Liver (tissue), 8 donors: ENCODE measurements at regions not wholly inside any gene's neighbourhood (a gene's known extent, or its start where the extent isn't known, plus 50 kb on each side); places are given as distances from the start of the nearest gene placed in this dataset.

Experiments used
- DNase-seq: peaks from one replicate; pipeline ENCODE4 v3.0.0-alpha.2; 2017; ENCODE audit warnings: low spot score
- H3K27ac ChIP-seq, 2 donors: one replicate each; pipeline ENCODE4 v1.7.0; 2013; ENCODE audit warnings: inconsistent platforms in 2 of 2, low read length in 2 of 2, control low read depth in 1 of 2, low read depth in 1 of 2, mild to moderate bottlenecking in 1 of 2
- H3K27me3 ChIP-seq, 4 donors: one replicate each; pipeline versions ENCODE4 v1.6.1 to v1.7.0; 2013; ENCODE audit warnings: low read length in 3 of 4, inconsistent platforms in 1 of 4, mild to moderate bottlenecking in 1 of 4, moderate library complexity in 1 of 4; ENCODE audit not compliant: control insufficient read depth in 4 of 4, insufficient read depth in 4 of 4
- H3K36me3 ChIP-seq, 4 donors: one replicate each; pipeline versions ENCODE4 v1.6.1 to v1.7.0; 2013; ENCODE audit warnings: low read length in 3 of 4, mild to moderate bottlenecking in 3 of 4, low read depth in 1 of 4, moderate library complexity in 1 of 4; ENCODE audit not compliant: control insufficient read depth in 4 of 4, insufficient read depth in 3 of 4
- H3K4me1 ChIP-seq, 4 donors: one replicate each; pipeline versions ENCODE4 v1.6.1 to v1.7.0; 2013; ENCODE audit warnings: low read length in 3 of 4, mild to moderate bottlenecking in 3 of 4, moderate library complexity in 1 of 4; ENCODE audit not compliant: control insufficient read depth in 4 of 4, insufficient read depth in 4 of 4
- H3K4me3 ChIP-seq, 3 donors: one replicate each; pipeline versions ENCODE4 v1.6.1 to v1.7.0; 2013; ENCODE audit warnings: low read length in 3 of 3, control low read depth in 1 of 3, low read depth in 1 of 3, mild to moderate bottlenecking in 1 of 3
- H3K9ac ChIP-seq, 2 donors: one replicate each; pipeline ENCODE4 v1.7.0; 2013; ENCODE audit warnings: low read length in 2 of 2, mild to moderate bottlenecking in 2 of 2, moderate library complexity in 2 of 2, control low read depth in 1 of 2, low read depth in 1 of 2
- H3K9me3 ChIP-seq, 4 donors: one replicate each; pipeline versions ENCODE4 v1.6.1 to v1.7.0; 2013; ENCODE audit warnings: low read length in 3 of 4; ENCODE audit not compliant: control insufficient read depth in 4 of 4
- ATF3 ChIP-seq: IDR thresholded peaks from 2 replicates; pipeline ENCODE4 v1.6.1; 2016; ENCODE audit warnings: antibody characterized with exemption
- EGR1 ChIP-seq, 2 donors: IDR thresholded peaks; 2 replicates each; pipeline ENCODE4 v1.6.1; 2016 to 2018; ENCODE audit warnings: antibody characterized with exemption in 2 of 2, low read depth in 2 of 2
- FOXA2 ChIP-seq: IDR thresholded peaks from 2 replicates; pipeline ENCODE4 v1.6.1; 2016; ENCODE audit warnings: antibody characterized with exemption
- GABPA ChIP-seq, 2 donors: IDR thresholded peaks in 1 of 2; conservative IDR thresholded peaks in 1 of 2; 2 replicates each; pipeline ENCODE4 v1.6.1; 2016; ENCODE audit warnings: antibody characterized with exemption in 2 of 2, mild to moderate bottlenecking in 1 of 2, moderate library complexity in 1 of 2
- HNF4G ChIP-seq: IDR thresholded peaks from 2 replicates; pipeline ENCODE4 v1.6.1; 2016; ENCODE audit warnings: antibody characterized with exemption
- JUND ChIP-seq, 2 donors: IDR thresholded peaks; 2 replicates each; pipeline ENCODE4 v1.6.1; 2016; ENCODE audit warnings: antibody characterized with exemption in 2 of 2
- MAX ChIP-seq: IDR thresholded peaks from 2 replicates; pipeline ENCODE4 v1.6.1; 2016; ENCODE audit warnings: antibody characterized with exemption
- NR2F2 ChIP-seq: IDR thresholded peaks from 2 replicates; pipeline ENCODE4 v1.6.1; 2016; ENCODE audit warnings: antibody characterized with exemption
- RXRA ChIP-seq, 2 donors: IDR thresholded peaks; 2 replicates each; pipeline ENCODE4 v1.6.1; 2017 to 2018; ENCODE audit warnings: antibody characterized with exemption in 2 of 2, mild to moderate bottlenecking in 1 of 2
- SP1 ChIP-seq: IDR thresholded peaks from 2 replicates; pipeline ENCODE4 v1.6.1; 2018; ENCODE audit warnings: antibody characterized with exemption, mild to moderate bottlenecking
- TAF1 ChIP-seq: conservative IDR thresholded peaks from 2 replicates; pipeline ENCODE4 v1.6.1; 2016; ENCODE audit warnings: antibody characterized with exemption, mild to moderate bottlenecking
- YY1 ChIP-seq: IDR thresholded peaks from 2 replicates; pipeline ENCODE4 v1.6.1; 2016; ENCODE audit warnings: antibody characterized with exemption, mild to moderate bottlenecking
- WGBS: extraction: QIAGEN DNeasy Blood & Tissue Kit; methylation state at CpG from one replicate; pipeline ENCODE4 v1.1.7; 2013; 5-methylcytosine and 5-hydroxymethylcytosine counted together
- TF ChIP-seq, protein P1 (sequence below): fragments of 150-350 bp; IDR thresholded peaks from 2 replicates; pipeline ENCODE4 v1.5.1; 2017; ENCODE audit warnings: improper control_type of control experiment, low read depth, low read length; ENCODE audit not compliant: missing input control
- donor health status: healthy.
- donor health status: healthy.
- donor health status: healthy.
- donor health status: healthy.
- donor health status: healthy.

DNA sequence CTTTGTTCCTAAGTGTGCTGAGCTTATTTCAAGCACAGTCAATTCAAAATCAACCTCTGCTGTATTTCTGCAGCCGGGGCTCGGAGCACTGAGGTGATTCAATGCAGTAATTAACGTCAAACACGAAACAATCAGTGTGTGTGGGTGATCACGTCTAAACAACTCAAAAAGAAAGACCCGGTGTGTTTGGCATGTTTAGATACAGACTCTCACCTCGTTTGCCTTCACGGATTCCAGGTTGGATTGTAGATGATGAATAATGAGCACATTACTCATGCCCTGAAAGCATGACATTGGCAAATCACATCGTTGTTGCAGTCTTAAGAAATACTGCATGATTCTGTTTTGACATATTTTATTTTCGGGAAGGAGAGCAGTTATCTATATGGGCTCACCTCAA, 231.0 kb downstream of the QKI start:
- no peak for DNase-seq
- Histone ChIP-seq H3K36me3 (no peaks in the 10 kb centered on the region), H3K4me1 (no peaks in the 10 kb centered on the region), H3K27ac (no peak overlapping the region), H3K27me3 (no peaks in the 10 kb centered on the region), H3K9me3 (no peaks in the 10 kb centered on the region), H3K4me3 (no peak overlapping the region), H3K9ac (no peak overlapping the region)
- TF ChIP-seq EGR1 (IDR thresholded peaks at IDR 0.05; ENCODE audit: low read depth in 2 of 2) (no peak), YY1 (no peak)
- 90% methylated on average over 10 of the region's 10 CpGs for WGBS

- H3K27me3 ChIP-seq, result no peaks in the 10 kb centered on the region
- H3K9ac ChIP-seq, result no peak overlapping the region
- DNase-seq, result no peak
- WGBS, result 74% methylated on average over 3 of the region's 3 CpGs
- H3K4me1 ChIP-seq, result no peaks in the 10 kb centered on the region
- H3K27ac ChIP-seq, result no peak overlapping the region
- H3K36me3 ChIP-seq, result no peaks in the 10 kb centered on the region
- no peak for TF ChIP-seq JUND (IDR thresholded peaks at IDR 0.05)
- H3K9me3 ChIP-seq, result no peaks in the 10 kb centered on the region
- no peak overlapping the region for H3K4me3 ChIP-seq
Measured at GRCh38 chr6:163643866-163644265, 229.3 kb downstream of the QKI start.

GRCh38 chr6:163641706-163642105, 227.2 kb downstream of the QKI start:
- no peak for DNase-seq
- H3K4me3 ChIP-seq, result no peak overlapping the region

DNA sequence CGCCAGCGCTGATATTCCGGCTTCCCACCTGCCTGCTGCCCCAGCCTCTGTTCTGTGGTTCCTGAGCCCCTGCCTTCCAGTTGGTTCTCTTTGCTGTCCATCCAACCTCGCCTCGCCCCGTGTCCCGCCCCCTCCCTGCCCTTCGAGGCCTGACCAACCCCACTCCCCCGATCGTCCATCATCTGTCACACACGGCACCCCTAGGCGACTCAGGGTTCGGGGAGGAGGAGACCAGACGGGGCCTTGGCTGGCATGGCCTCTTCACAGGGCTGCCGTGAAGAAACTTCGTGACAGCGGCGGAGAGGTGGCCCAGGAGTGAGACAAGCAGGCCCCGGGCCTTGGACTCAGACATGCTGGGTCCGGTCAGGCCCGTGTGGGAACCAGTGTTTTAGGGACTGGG, 226.1 kb downstream of the QKI start:
- no peak for TF ChIP-seq FOXA2
- no peak for TF ChIP-seq HNF4G
- TF ChIP-seq GABPA (IDR thresholded peaks at IDR 0.05 in 1 of 2, conservative IDR thresholded peaks at IDR 0.05 in 1 of 2), result no peak
- TF ChIP-seq RXRA (IDR thresholded peaks at IDR 0.05), result no peak
- TF ChIP-seq JUND (IDR thresholded peaks at IDR 0.05), result no peak
- TF ChIP-seq, protein P1, sequence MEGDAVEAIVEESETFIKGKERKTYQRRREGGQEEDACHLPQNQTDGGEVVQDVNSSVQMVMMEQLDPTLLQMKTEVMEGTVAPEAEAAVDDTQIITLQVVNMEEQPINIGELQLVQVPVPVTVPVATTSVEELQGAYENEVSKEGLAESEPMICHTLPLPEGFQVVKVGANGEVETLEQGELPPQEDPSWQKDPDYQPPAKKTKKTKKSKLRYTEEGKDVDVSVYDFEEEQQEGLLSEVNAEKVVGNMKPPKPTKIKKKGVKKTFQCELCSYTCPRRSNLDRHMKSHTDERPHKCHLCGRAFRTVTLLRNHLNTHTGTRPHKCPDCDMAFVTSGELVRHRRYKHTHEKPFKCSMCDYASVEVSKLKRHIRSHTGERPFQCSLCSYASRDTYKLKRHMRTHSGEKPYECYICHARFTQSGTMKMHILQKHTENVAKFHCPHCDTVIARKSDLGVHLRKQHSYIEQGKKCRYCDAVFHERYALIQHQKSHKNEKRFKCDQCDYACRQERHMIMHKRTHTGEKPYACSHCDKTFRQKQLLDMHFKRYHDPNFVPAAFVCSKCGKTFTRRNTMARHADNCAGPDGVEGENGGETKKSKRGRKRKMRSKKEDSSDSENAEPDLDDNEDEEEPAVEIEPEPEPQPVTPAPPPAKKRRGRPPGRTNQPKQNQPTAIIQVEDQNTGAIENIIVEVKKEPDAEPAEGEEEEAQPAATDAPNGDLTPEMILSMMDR, result no peak
- TF ChIP-seq ATF3, result no peak
- no peak for TF ChIP-seq EGR1 (IDR thresholded peaks at IDR 0.05; ENCODE audit: low read depth in 2 of 2)
- no peak for TF ChIP-seq MAX
- no peak for TF ChIP-seq NR2F2
- no peaks in the 10 kb centered on the region for H3K9me3 ChIP-seq
- H3K27ac ChIP-seq, result no peak overlapping the region
- H3K9ac ChIP-seq, result no peak overlapping the region
- no peaks in the 10 kb centered on the region for H3K36me3 ChIP-seq
- H3K4me1 ChIP-seq, result no peaks in the 10 kb centered on the region
- WGBS, result 95% methylated on average over 21 of the region's 21 CpGs
- no peaks in the 10 kb centered on the region for H3K27me3 ChIP-seq
- DNase-seq, result no peak
- no peak overlapping the region for H3K4me3 ChIP-seq

More at GRCh38 chr6:163641706-163642105, 227.2 kb downstream of the QKI start:
- Histone ChIP-seq H3K36me3 (no peaks in the 10 kb centered on the region), H3K27me3 (no peaks in the 10 kb centered on the region), H3K4me1 (no peaks in the 10 kb centered on the region), H3K9ac (no peak overlapping the region), H3K9me3 (no peaks in the 10 kb centered on the region), H3K27ac (no peak overlapping the region)
- no peak for TF ChIP-seq SP1
- TF ChIP-seq ATF3, result no peak
- no peak for TF ChIP-seq HNF4G
- TF ChIP-seq MAX, result no peak
- no peak for TF ChIP-seq JUND (IDR thresholded peaks at IDR 0.05)
- no peak for TF ChIP-seq TAF1
- no peak for TF ChIP-seq EGR1 (IDR thresholded peaks at IDR 0.05; ENCODE audit: low read depth in 2 of 2)
- TF ChIP-seq YY1, result no peak
- TF ChIP-seq RXRA (IDR thresholded peaks at IDR 0.05), result no peak
- 92% methylated on average over 13 of the region's 13 CpGs for WGBS
